ENCODE measurements at regions not wholly inside any gene's neighbourhood (a gene's known extent, or its start where the extent isn't known, plus 50 kb on each side); places are given as distances from the start of the nearest gene placed in this dataset.
"Not testable (repeated sequence)": the region's sequence is repeated elsewhere in the genome, so short reads cannot be mapped to it uniquely, and the experiment has no call there.

DNA sequence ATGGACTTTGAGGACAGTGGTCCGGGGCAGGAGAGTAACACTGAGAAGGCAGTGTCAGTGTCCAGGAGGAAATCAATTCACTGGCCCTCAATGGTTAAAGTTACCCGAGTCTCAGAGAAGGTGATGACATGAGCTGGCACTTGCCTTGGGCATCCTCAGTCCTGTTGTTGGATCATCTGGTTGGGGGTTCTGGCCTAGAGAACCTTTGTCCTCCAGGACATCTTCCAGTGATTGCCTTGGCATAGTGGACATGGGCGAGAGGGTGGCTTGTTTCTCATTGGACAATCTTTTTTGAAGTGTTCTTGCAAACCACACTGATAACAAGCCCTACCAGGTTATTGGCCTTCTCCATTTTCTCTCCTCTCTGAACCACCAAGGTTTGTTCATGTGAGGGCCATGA is 83.4 kb upstream of the TERB2 start:
- H3K4me3 ChIP-seq (ENCODE audit: low read depth, low read length), result no peak overlapping the region
- TF ChIP-seq, protein P1, sequence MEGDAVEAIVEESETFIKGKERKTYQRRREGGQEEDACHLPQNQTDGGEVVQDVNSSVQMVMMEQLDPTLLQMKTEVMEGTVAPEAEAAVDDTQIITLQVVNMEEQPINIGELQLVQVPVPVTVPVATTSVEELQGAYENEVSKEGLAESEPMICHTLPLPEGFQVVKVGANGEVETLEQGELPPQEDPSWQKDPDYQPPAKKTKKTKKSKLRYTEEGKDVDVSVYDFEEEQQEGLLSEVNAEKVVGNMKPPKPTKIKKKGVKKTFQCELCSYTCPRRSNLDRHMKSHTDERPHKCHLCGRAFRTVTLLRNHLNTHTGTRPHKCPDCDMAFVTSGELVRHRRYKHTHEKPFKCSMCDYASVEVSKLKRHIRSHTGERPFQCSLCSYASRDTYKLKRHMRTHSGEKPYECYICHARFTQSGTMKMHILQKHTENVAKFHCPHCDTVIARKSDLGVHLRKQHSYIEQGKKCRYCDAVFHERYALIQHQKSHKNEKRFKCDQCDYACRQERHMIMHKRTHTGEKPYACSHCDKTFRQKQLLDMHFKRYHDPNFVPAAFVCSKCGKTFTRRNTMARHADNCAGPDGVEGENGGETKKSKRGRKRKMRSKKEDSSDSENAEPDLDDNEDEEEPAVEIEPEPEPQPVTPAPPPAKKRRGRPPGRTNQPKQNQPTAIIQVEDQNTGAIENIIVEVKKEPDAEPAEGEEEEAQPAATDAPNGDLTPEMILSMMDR (IDR thresholded peaks at IDR 0.05; ENCODE audit: low read depth, low read length), result no peak

DNA sequence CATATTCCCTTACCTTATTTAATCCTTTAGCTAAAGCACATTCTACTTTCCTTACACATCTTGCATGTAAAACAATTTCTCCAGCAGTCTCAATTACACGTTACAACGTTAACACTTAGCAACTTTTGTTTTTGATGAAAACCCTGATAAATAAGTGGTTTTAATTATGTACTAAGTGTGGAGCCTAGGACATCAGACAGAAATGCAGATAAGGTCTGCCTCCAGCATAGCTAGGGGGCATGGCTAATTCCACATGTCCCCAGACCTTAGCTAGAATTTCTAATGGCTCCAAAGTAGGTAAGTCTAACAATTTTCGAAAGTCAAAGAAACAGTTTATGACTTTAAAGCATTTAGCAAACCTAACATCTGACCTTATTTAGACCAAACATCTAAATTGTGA is 77.4 kb upstream of the TERB2 start:
- H3K4me3 ChIP-seq (ENCODE audit: low read depth, low read length), result no peak overlapping the region

DNA sequence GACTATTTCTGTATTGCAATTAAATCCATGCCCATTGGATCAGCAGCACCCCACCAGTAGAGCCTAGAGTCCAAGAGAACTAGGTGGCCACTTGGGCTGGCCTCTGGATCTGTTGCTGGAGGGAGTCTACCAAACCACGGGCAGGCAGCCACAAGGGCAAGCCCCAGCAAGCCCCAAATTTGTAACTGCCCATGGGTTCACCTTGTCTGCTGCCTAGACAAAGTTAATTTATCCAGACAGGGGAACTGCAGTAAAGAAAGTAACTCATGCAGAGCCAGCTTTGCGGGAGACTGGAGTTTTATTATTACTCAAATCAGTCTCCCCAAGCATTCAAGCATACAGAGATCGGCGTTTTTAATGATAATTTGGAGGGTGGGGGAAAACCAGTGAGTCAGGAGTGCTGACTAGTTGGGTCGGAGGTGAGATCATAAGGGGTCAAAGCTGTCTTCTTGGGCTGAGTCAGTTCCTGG is 74.0 kb upstream of the TERB2 start:
- no peak overlapping the region for H3K4me3 ChIP-seq (ENCODE audit: low read depth, low read length)
- TF ChIP-seq, protein P1 (IDR thresholded peaks at IDR 0.05; ENCODE audit: low read depth, low read length), result no peak

More for the DNA sequence above, 77.4 kb upstream of the TERB2 start:
- TF ChIP-seq, protein P1 (IDR thresholded peaks at IDR 0.05; ENCODE audit: low read depth, low read length), result no peak

DNA sequence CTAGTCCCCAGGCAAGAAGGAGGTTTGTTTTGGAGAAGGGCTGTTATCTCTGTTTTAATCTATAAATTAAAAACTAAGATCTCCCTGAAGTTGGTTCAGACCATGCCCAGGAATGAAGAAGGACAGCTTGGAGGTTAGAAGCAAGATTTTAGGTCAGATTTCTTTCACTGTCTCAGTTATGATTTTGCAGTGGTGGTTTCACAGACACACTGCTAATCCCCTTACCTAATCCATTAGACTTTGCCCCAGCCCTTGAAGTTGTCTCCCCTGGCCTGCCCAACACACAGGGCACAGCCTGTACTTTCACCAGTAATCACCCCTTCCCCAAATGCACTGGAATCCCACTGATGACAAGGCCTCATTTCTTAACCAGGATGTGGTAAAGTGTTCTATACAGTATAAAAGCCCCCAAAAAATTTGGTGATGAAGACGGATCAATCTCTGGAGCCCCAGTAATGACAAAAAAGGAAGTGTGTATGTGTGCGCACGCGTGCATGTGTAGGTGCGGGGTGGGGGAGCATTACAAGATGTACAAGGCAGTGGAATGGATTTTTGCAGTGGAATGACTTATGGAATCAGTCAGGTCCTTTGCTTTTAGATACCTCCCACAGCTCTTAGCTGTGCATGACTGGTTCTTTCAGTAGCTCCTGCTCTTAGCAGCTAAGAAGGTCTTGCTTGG is 73.1 kb upstream of the TERB2 start:
- TF ChIP-seq, protein P1 (IDR thresholded peaks at IDR 0.05; ENCODE audit: low read depth, low read length), result no peak
- H3K4me3 ChIP-seq (ENCODE audit: low read depth, low read length), result no peak overlapping the region

GRCh38 chr15:44898890-44899651 is 57.4 kb upstream of the TERB2 start:
- H3K4me3 ChIP-seq (ENCODE audit: low read depth, low read length), result not testable (repeated sequence)

DNA sequence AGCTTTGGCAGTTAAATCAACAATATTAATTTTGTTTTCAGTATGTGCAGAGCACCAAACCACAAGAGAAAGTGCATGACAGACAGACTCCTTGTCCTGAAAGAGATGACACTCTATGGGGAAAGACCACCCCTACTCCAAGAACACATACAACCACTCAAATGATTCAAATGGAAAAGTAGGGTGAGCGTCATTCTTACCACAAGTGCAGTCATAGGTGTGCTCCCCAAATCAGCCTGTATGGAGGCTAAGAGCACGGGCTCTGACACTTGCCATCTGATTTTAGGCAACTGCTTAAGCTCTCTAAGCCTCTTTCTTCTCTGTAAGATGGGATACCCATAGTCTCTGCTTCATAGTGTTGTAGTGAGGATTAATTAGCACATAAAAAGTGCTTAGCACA is 56.7 kb upstream of the TERB2 start:
- not testable (repeated sequence) for H3K4me3 ChIP-seq (ENCODE audit: low read depth, low read length)

DNA sequence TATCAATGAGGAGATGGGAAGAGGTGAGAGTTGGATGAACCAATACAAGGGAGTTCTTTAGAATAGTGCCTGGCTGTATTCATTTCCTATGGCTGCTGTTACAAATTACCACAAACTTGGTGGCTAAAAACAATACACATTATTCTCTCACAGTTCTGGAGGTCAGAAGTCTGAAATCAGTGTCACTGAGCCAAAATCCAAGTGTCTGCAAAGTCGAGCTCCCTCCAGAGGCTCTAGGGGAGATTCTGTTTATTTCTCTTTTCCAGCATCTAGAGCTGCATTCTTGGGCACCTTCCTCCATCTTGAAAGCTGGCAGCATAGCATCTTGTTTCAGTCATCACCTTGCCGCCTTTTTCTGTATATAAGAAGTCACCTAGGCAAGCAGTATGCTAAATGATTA is 55.7 kb upstream of the TERB2 start:
- H3K4me3 ChIP-seq (ENCODE audit: low read depth, low read length), result not testable (repeated sequence)

- H3K4me3 ChIP-seq (ENCODE audit: low read depth, low read length), result not testable (repeated sequence)
Observed at GRCh38 chr15:44903281-44903680, 53.2 kb upstream of the TERB2 start.

- not testable (repeated sequence) for H3K4me3 ChIP-seq (ENCODE audit: low read depth, low read length)
Observed at GRCh38 chr15:44904651-44905340, 51.7 kb upstream of the TERB2 start.
